ENCODE measurements at regions not wholly inside any gene's neighbourhood (a gene's known extent, or its start where the extent isn't known, plus 50 kb on each side); places are given as distances from the start of the nearest gene placed in this dataset.
"Not testable (repeated sequence)": the region's sequence is repeated elsewhere in the genome, so short reads cannot be mapped to it uniquely, and the experiment has no call there.

GRCh38 chr1:208977638-208978256 is 605.8 kb upstream of the CAMK1G start:
- DNase-seq: no peak

GRCh38 chr1:208979776-208980175 is 603.7 kb upstream of the CAMK1G start:
- no peak for DNase-seq

- DNase-seq: no peak
Observed at GRCh38 chr1:208980605-208981004, 602.9 kb upstream of the CAMK1G start.

DNA sequence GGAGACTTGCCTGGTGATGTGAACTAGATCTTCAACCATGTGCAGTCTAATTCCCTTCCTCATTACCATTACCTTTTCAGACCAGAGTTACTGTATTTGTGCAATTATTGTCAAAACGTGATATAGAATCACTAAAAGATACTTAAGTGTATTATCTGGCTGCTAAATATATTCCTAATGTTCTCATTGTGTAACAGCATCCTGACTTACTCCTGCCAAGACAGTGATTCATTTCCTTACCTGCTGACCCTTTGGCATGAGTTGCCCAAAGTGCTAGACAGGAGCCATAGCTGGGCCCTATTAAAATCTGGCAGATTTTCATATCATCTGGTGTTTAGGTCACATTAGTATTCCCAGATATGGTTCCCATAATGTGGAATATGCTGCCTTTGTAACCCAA is 598.3 kb upstream of the CAMK1G start:
- DNase-seq: no peak

DNA sequence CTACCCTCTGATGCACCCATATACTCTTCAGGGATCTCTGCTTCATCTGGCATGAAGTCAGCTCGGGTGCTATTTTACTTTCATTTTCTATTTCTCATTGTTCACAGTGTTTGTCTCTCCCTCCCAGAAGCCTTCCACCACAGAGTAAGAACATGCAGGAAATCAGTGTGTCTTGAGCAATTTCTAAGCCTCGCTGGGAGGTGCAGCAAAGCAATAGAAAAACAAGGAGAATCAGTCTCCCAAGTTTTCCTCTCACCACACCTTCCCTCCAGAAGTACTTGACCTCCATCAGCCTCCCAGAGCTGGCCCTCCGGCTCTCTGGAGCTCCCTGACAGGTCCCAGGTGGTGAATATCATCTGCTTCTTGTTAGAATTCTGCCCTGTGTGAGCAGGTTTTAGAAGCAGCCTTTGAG is 594.7 kb upstream of the CAMK1G start:
- peak; percentile 56 for DNase-seq

- DNase-seq: no peak
Observed at GRCh38 chr1:208990456-208990855, 593.1 kb upstream of the CAMK1G start.

DNA sequence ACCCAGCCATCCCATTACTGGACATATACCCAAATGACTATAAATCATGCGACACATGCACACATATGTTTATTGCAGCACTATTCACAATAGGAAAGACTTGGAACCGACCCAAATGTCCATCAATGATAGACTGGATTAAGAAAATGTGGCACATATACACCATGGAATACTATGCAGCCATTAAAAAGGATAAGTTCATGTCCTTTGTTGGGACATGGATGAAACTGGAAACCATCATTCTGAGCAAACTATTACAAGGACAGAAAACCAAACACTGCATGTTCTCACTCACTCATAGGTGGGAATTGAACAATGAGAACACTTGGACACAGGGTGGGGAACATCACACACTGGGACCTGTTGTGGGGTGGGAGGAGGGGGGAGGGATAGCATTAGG is 586.5 kb upstream of the CAMK1G start:
- DNase-seq: not testable (repeated sequence)

DNA sequence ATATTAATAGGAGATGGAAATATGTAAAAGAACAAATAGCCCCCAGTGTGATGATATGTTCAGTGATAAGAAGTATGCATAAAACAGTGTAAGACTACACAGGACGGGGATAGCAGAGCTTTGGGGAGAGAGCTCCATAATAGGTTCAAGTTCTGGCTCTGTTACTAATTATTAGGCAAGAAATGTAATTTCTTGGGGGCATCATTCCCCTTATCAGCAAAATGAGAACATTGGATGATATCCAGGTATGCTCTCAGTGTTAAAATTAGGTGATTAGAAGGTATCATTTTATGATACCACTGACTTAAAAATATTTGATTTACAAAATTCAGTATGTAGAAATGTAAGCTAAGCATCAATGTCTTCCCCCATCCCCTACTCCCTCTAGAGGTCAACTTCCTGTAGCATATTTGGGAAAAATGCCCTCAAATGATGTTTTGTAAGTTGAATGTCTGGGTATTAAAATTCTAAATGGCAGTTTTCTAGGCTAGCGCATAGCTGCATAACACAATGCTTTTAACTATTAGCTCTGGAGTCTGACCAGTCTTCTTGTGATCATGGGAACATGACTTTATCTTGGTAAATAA is 585.7 kb upstream of the CAMK1G start:
- no peak for DNase-seq

GRCh38 chr1:209008586-209008985 is 574.9 kb upstream of the CAMK1G start:
- DNase-seq: no peak

GRCh38 chr1:209010475-209011230 is 572.9 kb upstream of the CAMK1G start:
- DNase-seq: peak; percentile 49

- DNase-seq: peak; percentile 64
Observed at GRCh38 chr1:209012443-209013196, 570.9 kb upstream of the CAMK1G start.

DNA sequence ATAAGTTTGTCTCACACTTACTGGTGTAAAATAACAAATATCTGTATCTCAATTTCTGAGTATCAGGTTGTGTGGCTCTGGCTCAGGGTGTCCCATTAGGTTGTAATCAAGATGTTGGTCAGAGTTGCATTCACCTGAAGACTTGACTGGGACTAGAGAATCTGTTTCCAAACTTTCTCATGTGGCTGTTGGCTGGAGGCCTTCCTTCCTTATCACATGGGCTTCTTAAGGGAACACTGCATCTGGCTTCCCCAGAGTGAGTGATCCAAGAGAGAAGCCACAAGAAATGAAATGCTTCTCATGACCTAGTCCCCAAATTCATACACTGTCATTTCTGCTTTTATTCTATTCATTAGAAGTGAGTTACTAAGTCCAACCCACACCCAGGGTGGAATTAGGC is 568.4 kb upstream of the CAMK1G start:
- DNase-seq: no peak

DNA sequence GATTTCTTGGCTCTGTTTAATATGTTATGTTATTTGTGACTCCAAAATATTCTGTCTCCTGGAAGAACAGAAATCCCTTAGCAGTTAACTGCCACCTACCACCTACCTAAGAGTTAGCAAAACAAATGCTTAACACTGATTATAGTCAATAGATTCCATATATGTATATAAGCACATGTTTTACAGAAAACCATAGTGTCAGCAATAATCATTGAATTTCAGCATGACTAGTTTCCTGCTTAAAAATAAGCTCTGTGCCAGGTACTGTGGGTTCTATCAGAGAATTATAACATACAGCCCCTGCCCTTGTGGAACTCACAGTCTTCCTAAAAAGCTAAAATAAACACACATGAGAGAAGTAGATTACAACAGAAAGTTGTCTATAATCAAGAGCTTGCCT is 561.9 kb upstream of the CAMK1G start:
- no peak for DNase-seq

DNA sequence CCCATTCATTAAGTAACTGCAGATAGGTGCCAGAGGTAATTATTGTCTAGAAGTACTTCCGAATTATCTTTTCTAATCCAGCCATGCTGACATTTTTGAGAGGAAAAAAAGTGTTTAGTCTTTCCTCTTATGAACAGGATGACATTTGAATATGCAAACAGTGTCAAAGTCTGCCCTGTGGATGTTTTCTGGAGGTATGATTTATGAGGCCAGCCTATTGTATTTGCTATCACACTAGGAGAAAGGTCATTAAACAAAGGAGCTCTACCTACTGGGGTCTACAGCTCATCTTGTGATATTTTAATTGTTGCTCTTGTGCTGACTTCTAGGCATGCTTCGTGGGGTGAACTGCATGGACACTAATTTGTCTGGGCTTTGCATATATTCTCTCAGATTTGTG is 559.7 kb upstream of the CAMK1G start:
- DNase-seq: no peak

GRCh38 chr1:209029737-209030136 is 553.8 kb upstream of the CAMK1G start:
- DNase-seq: peak; percentile 78

- DNase-seq: peak; percentile 97
Observed at GRCh38 chr1:209030454-209031167, 552.9 kb upstream of the CAMK1G start.

GRCh38 chr1:209037064-209037463 is 546.5 kb upstream of the CAMK1G start:
- no peak for DNase-seq

GRCh38 chr1:209038316-209038715 is 545.2 kb upstream of the CAMK1G start:
- DNase-seq: no peak

- no peak for DNase-seq
Observed at GRCh38 chr1:209038735-209039134, 544.8 kb upstream of the CAMK1G start.

DNA sequence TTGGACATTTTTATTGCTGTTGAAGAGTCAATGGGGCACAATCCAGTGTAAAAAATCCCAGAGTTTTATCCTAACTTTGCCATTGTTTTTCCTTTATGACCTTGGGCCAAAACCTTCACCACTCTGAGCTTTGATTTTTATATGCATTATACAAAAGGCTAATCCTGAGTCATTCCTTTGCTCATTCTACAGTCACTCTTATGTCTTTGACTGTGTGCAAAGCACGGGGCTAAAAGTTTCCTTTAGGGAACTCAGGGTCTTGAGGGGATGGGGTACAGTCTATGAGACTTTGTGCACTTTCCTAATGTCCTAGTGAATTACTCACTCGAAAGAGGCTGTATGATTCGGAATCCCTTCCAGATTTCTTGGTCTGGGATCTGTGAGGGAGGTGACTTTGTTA is 543.2 kb upstream of the CAMK1G start:
- no peak for DNase-seq

DNA sequence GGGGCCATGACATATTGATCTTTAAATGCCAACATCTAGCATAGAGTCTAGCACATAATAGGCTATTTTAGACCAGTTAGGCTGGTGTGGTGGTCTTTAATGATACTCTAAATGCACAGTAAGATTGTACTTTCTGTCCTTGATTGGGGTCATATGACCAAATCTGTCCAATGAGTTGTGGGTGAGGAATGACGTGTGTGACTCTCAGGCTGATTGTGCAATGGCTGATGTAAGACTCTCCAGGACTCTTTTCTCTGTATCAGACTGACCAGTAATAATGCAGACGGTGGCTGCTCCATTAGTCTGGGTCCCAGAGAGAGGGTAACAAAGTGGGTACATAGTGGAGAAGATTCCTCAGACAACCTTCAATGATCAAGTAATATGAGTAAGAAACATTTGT is 541.6 kb upstream of the CAMK1G start:
- no peak for DNase-seq

DNA sequence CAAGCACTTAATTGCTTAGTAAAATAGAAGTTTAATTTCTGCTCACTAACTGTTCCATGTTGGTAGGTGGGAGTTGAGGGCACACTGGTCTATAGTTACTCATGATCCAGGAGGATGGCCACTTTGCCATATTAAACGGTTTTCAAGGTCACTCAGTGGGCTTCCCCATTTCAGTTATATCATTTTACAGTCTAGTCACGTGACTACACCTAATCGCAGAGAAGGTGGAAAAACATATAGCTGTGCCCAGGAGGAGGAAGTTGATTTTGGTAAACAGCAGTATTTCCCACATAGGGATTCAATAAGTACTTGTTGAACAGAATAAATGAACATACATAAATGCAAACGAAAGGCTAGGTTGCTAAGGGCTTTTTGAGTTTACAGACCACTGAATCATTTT is 541.1 kb upstream of the CAMK1G start:
- no peak for DNase-seq
